Neuron (in vitro differentiated cells): ENCODE measurements at regions not wholly inside any gene's neighbourhood (a gene's known extent, or its start where the extent isn't known, plus 50 kb on each side); places are given as distances from the start of the nearest gene placed in this dataset.
"Not testable (repeated sequence)": the region's sequence is repeated elsewhere in the genome, so short reads cannot be mapped to it uniquely, and the experiment has no call there.

Experiments
- H2AFZ ChIP-seq: one replicate; pipeline ENCODE4 v1.6.1; 2013; ENCODE audit warnings: low read depth, mild to moderate bottlenecking, inconsistent platforms, low read length, moderate library complexity
- H3K27me3 ChIP-seq: one replicate; pipeline ENCODE4 v1.6.1; 2013; ENCODE audit warnings: low read length; ENCODE audit not compliant: insufficient read depth
- H3K36me3 ChIP-seq: one replicate; pipeline ENCODE4 v1.6.1; 2013; ENCODE audit warnings: low read length; ENCODE audit not compliant: insufficient read depth
- H3K4me1 ChIP-seq: one replicate; pipeline ENCODE4 v1.6.1; 2013; ENCODE audit warnings: low read length; ENCODE audit not compliant: insufficient read depth
- H3K4me3 ChIP-seq: 2 replicates; pipeline ENCODE4 v1.5.1; 2013; ENCODE audit warnings: mild to moderate bottlenecking, low read length, moderate library complexity
- H3K9me3 ChIP-seq: one replicate; pipeline ENCODE4 v1.6.1; 2013; ENCODE audit warnings: low read length

DNA sequence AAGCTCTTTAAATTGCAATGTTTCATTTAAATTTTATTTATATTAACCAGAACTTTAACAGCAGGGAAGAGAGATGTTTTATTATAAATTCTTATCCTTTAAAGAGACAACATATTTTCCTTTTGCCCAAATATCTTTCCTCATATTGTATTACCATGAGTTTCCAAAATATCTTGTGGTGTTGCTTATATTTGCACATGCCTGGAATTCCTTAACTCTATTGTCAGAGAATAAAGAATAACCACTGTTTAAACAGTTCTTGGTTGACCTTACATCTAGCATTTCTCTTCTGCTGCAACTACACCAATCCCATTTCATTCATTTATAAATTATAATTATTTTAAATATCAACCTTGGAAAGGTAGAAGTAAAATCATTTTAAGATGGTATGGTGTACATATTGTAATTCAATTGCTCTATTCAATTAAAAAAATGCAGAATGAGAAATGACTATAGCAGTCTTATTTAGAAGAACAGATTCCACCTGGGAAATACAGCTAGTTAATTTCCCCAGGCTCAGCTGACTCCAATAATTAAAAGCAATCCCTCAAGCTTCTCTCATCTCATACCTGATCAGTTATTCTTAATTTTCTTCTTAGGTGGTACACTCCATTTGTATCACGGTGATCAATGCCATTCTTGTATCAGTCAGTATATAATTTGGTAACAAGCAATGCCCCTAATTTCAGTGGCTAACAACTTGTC is 923.3 kb downstream of the KCNA4 start:
- Histone ChIP-seq H3K36me3 (no peaks in the 10 kb centered on the region), H3K27me3 (no peaks in the 10 kb centered on the region), H3K9me3 (no peaks in the 10 kb centered on the region), H3K4me3 (no peak overlapping the region), H2AFZ (no peak overlapping the region), H3K4me1 (no peaks in the 10 kb centered on the region)

DNA sequence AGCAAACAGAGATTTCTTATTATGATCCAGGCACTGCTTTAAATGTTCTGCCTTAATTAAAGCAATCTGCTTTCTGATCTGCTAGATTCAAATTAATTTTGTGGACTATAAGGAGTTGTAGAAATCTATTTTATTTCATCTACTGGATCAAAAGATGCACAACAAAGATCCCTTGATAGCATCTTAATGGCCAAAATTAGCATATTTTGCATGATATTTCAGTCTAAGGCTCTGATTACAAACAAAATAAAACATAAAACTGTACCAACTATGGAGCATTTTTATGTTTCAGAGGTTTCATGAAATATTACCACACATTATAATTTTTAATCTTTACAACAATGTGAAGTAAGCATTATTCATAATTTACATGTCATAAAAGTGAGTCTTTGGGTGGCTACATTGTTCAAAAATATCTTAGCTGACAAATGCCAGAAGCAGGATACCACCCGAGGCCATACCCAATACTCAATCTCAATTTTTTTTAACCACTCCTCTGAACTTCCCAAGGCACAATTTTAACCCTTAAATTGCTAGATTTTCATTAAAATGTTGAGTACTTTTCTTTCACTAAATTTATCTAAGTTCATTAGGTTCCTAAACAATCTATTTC is 929.5 kb downstream of the KCNA4 start:
- Histone ChIP-seq H2AFZ (no peak overlapping the region), H3K4me3 (no peak overlapping the region), H3K4me1 (no peaks in the 10 kb centered on the region), H3K36me3 (no peaks in the 10 kb centered on the region), H3K9me3 (no peaks in the 10 kb centered on the region), H3K27me3 (no peaks in the 10 kb centered on the region)

DNA sequence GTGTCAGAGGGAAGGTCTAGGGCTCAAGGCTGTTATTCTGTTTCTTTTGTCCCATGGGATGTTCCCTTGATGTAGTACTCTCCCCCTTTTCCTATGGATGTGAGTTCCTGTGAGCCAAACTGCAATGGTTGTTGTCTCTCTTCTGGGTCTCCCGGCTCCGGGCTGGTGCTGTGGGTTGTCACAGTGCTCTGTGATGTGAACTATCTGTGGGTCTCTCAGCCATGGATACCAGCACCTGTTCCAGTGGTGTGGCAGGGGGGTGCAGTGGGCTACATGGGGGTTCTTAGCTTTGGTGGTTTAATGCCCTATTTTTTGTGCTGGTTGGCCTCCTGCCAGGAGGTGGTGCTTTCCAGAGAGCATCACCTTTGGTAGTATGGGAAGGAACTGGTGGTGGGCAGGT is 941.1 kb downstream of the KCNA4 start:
- Histone ChIP-seq H3K9me3 (no peaks in the 10 kb centered on the region), H3K4me1 (no peaks in the 10 kb centered on the region), H3K27me3 (no peaks in the 10 kb centered on the region), H2AFZ (no peak overlapping the region), H3K36me3 (no peaks in the 10 kb centered on the region), H3K4me3 (no peak overlapping the region)

DNA sequence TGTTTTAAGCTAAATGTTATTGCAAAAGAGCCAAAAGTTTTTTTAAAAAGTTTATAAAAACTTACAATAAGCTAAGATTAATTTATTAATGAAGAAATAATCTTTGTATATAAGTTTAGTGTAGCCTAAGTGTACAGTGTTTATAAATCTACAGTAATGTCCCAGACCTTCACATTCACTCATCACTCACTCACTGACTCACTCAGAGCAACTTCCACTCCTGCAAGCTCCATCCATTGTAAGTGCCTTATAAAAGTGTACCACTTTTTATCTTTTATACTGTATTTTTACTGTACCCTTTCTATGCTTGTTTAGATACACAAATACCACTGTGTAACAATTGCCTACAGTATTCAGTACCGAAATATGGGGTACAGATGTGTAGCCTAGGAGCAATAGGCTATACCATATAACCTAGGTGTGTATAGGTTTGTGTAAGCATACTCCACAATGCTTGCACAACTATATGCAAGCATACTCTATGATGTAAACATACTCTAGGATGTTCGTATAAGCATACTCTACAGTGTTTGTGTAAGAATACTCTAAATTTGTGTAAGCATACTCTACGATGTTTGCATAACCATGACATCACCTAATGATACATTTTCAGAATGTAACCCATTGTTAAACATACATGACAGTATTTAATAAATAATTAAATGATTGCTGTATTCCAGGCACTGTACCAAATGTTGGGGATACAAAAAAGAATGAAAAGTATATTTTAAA is 953.0 kb downstream of the KCNA4 start:
- H3K4me1 ChIP-seq = no peaks in the 10 kb centered on the region
- no peaks in the 10 kb centered on the region for H3K27me3 ChIP-seq
- H3K4me3 ChIP-seq = no peak overlapping the region
- no peak overlapping the region for H2AFZ ChIP-seq
- H3K9me3 ChIP-seq = no peaks in the 10 kb centered on the region
- no peaks in the 10 kb centered on the region for H3K36me3 ChIP-seq

DNA sequence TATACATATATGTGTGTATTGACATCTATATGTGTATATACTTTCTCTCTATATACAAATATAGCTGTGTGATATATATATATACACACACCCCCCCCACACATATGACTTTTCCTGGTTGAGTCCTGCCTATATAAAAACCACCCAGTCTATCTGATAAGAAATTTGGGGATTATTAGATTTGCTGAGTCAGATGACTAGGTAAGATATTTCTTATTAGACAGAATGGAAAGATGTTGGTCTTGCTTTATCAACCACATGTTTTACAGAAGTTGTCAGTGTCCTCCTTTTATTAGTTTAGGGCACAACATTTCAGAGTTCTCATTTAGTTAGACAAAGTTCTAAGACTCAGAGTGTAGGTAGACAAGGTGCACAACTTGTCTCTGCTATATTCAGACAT is 953.3 kb downstream of the METTL15 start:
- no peaks in the 10 kb centered on the region for H3K36me3 ChIP-seq
- no peaks in the 10 kb centered on the region for H3K4me1 ChIP-seq
- H2AFZ ChIP-seq = no peak overlapping the region
- no peaks in the 10 kb centered on the region for H3K9me3 ChIP-seq
- H3K4me3 ChIP-seq = no peak overlapping the region
- no peaks in the 10 kb centered on the region for H3K27me3 ChIP-seq

DNA sequence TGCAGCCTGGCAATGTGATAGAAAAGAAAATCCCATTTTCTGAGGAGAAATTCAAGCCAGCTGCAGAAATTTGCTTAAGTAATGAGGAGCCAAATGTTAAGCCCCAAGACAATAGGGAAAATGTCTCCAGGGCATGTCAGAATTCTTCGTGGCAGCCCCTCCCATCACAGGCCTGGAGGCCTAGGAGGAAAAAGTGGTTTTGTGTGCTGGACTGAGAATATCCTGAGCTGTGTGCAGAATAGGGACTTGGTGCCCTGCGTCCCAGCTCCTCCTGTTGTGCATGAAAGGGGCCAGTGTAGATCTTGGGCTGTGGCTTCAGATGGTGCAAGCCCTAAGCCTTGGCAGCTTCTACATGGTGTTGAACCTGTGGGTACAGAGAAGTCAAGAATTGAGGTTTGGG is 948.3 kb downstream of the METTL15 start:
- H3K36me3 ChIP-seq, H3K4me3 ChIP-seq, H2AFZ ChIP-seq, H3K9me3 ChIP-seq, H3K27me3 ChIP-seq, H3K4me1 ChIP-seq: not testable (repeated sequence)

DNA sequence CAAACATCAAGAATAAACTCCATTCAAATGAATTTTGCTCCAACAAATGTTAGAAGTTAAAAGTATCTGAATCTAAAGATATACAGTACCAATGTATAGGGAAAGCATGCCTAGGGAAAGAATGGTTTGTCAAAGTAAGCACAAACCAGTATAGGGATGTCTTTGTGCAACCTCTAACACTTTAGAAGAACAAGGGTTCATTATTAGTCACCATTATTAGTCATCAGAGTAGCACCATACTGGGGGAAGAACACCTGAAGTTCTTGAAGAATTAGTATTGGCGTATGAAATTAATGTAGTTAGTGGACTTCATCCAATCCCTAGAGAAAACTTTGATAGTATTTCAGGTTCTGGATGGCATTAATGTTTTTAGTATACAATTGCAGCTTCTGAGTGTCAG is 943.7 kb downstream of the METTL15 start:
- Histone ChIP-seq H3K27me3 (no peaks in the 10 kb centered on the region), H3K9me3 (no peaks in the 10 kb centered on the region), H3K4me1 (no peaks in the 10 kb centered on the region), H2AFZ (no peak overlapping the region), H3K36me3 (no peaks in the 10 kb centered on the region), H3K4me3 (no peak overlapping the region)

DNA sequence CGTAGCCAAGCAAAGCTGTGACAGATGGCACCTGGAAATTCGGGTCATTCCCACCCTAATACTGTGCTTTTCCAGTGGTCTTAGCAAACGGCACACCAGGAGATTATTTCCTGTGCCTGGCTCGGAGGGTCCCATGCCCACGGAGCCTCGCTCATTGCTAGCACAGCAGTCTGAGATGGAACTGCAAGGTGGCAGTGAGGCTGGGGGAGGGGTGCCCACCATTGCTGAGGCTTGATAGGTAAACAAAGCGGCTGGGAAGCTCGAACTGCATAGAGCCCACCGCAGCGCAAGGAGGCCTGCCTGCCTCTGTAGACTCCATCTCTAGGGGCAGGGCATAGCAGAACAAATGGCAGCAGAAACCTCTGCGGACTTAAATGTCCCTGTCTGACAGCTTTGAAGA is 942.8 kb downstream of the METTL15 start:
- not testable (repeated sequence) for H3K27me3 ChIP-seq, H3K4me1 ChIP-seq, H3K36me3 ChIP-seq, H3K4me3 ChIP-seq, H3K9me3 ChIP-seq, H2AFZ ChIP-seq

DNA sequence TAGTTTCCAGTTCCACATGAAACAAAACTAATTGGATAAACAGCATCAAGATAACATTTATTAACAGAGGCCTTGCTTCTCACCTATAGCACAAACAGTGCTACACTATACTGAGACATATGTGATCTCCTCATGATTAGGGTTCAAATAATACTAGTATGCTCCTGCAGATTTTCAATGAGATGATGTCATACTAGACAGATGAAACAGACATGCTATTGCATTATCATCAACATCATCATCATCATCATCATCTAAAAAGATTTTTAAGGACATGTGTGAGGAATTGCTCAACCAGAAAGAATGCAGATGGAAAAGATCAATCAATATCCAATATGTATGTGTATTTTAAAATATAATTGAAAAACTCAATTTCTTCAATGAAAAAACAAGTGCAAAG is 932.3 kb downstream of the METTL15 start:
- H3K9me3 ChIP-seq = no peaks in the 10 kb centered on the region
- H3K36me3 ChIP-seq = no peaks in the 10 kb centered on the region
- H2AFZ ChIP-seq = no peak overlapping the region
- H3K4me3 ChIP-seq = no peak overlapping the region
- no peaks in the 10 kb centered on the region for H3K4me1 ChIP-seq
- H3K27me3 ChIP-seq = no peaks in the 10 kb centered on the region

DNA sequence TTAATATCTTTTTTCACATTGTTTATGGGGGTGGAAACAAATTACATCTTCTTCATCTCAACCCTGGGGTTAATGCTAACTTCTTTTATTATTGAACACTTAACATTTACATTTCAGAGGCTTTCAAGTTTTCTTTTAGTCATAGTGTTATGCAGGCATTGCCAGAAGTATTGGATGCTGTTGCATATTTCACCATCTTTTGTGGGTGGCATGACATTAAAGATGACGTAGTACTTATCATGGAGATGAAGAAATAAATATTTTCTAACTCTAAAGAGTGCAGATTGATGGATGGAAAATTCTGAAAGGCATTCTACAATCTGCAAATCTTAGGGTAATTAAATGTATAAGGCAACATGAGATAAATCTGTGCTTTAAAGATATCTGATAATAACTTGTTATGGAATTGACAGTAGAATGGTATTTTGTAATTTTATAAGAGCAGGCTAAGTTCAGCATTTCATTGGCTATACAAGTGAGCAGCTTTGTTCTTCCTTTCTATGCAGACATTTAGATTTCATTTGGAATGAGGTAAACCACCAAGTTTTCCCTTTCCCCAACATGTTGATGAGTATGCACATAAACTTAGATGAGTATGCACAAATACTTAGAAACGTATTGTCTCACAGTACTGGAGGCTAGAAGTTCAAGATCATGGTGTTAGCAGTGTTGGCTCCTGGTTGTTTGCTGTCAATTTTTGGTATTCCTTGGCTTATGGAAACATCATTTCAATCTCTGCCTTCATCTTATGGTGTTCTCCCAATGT is 924.4 kb downstream of the METTL15 start:
- H3K4me3 ChIP-seq = no peak overlapping the region
- H3K9me3 ChIP-seq = no peaks in the 10 kb centered on the region
- H3K4me1 ChIP-seq = no peaks in the 10 kb centered on the region
- H3K27me3 ChIP-seq = no peaks in the 10 kb centered on the region
- no peaks in the 10 kb centered on the region for H3K36me3 ChIP-seq
- H2AFZ ChIP-seq = no peak overlapping the region

DNA sequence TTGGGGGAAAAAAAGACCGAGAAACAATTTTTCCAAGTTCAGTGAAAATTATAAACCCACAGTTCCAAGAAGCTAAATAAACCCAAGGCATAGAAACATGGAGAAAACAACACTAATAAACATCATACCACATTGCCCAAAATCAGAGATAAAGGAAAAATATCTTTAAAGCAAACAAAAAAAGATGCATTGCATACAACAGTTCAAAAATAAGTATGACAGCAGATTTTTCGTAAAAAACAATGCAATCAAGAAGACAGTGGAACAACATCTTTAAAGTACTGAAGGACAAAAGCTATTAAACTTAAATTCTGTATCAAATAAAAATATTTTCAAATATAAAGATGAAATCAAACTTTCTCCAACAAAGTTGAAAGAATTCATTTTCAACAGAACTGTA is 921.3 kb downstream of the METTL15 start:
- no peaks in the 10 kb centered on the region for H3K9me3 ChIP-seq
- no peak overlapping the region for H3K4me3 ChIP-seq
- no peak overlapping the region for H2AFZ ChIP-seq
- no peaks in the 10 kb centered on the region for H3K36me3 ChIP-seq
- no peaks in the 10 kb centered on the region for H3K4me1 ChIP-seq
- no peaks in the 10 kb centered on the region for H3K27me3 ChIP-seq

DNA sequence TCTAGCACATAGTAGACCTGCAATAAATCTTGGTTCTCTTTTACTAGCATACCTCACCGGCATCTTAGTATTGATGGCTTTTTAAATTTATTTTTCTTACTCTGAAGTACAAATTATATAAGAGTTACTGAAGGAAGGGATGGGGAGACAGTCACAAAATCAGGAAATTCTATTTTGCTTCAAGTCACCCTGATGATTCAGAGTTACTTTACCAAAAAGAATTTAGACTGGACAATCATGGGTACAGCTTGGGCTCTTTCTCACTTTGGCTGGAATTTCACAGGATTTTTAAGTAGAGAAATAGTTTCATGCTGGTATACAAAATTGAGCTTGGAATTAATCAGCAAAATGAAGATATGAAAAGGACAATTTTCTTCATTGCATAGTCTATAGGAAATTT is 919.2 kb downstream of the METTL15 start:
- Histone ChIP-seq H3K36me3 (no peaks in the 10 kb centered on the region), H3K4me1 (no peaks in the 10 kb centered on the region), H2AFZ (no peak overlapping the region), H3K4me3 (no peak overlapping the region), H3K27me3 (no peaks in the 10 kb centered on the region), H3K9me3 (no peaks in the 10 kb centered on the region)

DNA sequence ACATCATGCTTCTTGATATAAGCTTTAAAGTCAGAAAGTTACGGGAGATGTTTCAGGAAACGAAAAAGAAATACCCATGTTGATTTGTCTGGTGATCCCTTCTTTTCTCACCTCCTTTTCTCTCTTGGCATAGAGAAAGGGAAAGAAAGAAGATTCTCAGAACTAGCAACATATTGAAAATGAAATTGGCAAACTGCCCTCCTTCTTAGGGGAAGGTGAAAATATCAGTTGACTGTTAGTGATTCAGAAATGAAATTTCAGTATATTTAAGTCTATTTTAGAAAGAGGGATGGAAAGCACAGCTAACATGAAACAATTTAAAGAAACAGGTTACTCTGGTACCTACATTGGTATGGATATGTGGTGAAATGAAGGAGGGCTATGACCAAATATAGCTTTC is 918.1 kb downstream of the METTL15 start:
- H2AFZ ChIP-seq = no peak overlapping the region
- H3K4me3 ChIP-seq = no peak overlapping the region
- no peaks in the 10 kb centered on the region for H3K9me3 ChIP-seq
- H3K36me3 ChIP-seq = no peaks in the 10 kb centered on the region
- H3K4me1 ChIP-seq = no peaks in the 10 kb centered on the region
- H3K27me3 ChIP-seq = no peaks in the 10 kb centered on the region
